ENCODE measurements at regions not wholly inside any gene's neighbourhood (a gene's known extent, or its start where the extent isn't known, plus 50 kb on each side); places are given as distances from the start of the nearest gene placed in this dataset.

DNA sequence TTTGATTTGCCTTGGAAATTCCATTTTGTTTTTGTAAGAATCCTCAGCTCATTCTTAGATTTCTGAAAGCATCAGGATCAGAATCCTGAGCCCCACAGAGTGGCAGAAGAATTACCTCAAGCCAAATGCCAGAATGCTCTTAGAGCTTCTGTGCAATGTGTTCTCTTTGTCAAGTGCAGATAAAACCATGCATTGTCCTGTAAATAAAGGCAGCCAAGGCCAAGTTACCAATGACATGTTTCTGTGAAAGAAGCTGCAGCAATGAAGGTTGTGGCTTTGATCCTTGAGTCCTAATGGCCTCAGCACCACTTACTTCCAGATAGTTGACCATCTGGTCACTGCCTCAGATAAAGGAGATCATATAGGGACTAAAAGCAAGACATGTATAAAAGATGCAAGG, 343.3 kb upstream of the AKR1E2 start:
- DNase-seq (ENCODE audit: low spot score): no peak

DNA sequence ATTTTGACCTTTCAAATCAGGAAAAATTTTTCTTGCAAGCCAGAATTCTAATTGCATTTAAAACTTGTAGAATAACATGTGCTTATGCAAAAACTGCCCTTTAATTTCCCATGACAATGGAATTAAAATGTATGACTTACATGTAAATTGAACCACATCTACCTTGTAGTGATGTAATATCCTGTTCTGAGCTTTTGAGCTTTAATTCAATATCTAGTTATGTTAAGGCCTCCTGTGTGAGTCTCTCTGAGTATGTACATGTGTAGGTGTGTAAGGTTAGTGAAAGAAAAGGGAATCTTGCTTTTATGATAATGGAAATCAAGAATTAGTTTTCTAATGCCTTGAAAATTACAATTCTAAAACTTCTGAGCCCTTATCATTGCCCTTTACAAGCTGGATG, 344.8 kb upstream of the AKR1E2 start:
- DNase-seq (ENCODE audit: low spot score): no peak

DNA sequence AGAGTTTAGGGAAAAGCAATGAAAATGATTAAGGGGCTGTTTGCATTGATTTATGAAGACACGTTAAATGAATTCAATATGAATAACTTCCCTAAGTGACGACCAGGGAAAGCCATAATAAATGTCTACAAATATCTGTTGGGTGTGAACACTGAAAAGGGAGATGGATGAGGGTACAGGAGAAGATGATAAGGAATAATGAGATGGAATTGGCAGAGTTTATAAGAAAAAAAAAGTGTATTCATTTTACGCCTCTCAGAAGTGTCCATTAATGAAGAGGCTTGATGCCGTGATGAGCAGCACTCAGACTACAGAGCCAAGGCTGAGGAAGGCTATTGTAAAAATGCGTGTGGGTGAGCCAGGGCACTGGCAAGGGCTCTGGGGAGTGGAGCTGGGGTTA, 346.7 kb upstream of the AKR1E2 start:
- no peak for DNase-seq (ENCODE audit: low spot score)

DNA sequence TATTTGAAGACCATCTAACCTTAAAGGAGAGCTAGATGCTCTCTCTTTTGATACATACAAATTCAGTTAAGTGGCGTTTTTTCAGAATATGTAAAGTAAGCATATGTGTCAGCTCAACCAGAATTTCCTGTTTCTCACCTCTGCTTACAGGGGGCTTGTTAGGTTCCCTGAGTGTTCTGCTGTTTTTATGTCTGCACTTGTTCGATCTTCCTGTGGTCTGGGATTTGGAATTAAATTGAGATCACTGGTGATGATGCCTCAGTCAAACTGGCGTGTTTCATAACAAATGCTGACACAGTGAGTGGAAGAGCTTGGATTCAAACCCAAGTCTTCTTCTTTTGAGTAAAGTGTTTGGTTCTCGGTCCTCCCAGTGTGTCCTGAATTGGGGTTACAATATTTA, 348.3 kb upstream of the AKR1E2 start:
- DNase-seq (ENCODE audit: low spot score): no peak

DNA sequence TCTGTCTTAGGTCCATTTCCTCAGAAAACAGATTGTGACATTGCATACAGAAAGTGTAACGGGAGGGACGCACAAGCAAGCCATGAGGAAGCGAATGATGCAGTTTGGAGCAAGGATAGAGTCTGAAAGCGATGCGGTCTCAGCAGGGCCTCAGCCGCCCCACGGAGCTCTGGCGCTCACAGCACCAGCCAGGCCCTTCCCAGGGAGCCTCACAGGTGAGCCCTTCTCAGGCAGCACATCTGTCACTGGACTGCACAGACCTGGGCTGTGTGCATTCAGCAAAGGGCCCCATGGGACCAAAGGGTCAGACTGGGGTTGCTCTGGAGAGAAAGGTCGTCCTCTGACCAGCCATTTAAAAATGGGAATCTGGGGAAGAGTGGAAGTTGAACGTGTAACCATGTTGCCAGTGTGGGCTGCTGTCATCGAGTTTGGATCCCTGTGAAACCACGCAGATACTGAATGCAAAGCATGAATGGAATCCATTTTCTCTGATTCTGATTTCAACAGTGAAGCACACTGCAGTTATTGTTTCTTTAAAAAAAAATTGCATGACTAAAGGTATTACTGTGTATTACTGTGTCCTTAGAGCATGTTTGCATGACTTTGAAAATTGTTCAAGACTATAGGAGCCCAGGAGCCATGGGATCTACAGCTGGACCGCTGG, 350.0 kb upstream of the AKR1E2 start:
- DNase-seq (ENCODE audit: low spot score): no peak

DNA sequence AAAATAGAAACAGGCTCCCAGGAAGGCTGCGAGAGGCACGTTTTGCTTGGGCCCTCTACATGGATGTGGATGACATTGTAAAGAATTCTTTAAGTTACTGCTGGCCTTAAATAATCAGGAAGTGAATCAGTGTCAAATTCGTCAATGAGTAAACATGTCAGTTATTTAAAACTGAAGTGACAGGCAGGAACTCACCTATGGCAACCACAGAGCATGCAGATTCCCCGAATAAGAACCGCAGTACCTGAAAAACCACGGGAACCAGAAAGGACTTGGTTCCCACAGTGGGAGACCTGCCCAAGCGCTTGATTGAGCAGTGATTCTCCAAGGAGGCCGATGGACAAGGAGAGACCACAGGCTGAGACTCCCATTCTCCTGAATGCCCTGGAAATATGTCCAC, 351.2 kb upstream of the AKR1E2 start:
- DNase-seq (ENCODE audit: low spot score): no peak

DNA sequence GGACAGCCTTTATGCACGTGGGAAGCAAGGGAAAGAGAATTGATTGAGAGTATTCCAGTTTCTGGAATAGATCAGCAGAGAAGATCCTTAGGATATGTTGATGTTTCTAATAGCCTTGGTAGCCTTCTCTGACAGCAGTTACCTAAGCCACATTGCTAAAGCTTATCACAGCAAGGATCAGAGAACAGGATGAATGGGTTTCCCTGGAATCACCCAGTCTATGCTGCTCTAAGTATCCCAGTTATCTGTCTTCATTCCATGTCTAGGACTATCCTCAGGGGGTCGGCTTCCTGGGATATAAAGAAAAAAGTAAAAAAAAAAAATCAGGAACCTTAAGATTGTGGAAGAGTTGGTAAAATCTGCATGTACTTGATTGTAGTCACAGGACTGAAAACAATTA, 352.0 kb upstream of the AKR1E2 start:
- no peak for DNase-seq (ENCODE audit: low spot score)

DNA sequence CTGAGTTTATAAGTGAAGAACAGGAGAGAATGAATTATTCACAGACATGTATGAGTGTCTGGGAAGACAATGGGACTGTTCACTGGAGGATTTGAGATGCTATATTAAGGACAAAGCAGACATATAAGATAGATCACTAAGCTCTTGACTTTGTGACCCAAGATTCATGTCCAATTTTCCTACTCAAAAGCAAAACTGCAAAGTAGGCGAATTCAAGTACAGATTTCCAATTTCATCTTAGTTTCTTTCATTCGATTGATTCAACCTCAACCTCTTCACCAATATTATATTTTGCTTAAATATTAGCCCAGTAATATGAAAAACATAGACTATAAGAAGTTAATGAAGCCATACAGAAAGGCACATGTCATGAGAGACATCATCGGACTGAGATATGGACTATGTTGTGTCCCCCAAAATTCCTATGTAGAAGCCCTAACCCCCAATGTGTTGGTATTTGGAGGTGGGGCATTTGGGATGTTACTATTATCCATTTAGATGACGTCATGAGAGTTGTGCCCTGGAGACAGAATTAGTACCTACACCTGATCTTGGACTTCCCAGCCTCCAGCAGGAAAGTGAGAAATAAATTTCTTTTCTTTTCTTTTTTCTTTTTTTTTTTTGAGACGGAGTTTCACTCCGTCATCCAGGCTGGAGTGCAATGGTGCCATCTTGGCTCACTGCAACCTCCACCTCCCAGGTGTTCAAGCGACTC, 353.7 kb upstream of the AKR1E2 start:
- DNase-seq (ENCODE audit: low spot score): no peak

DNA sequence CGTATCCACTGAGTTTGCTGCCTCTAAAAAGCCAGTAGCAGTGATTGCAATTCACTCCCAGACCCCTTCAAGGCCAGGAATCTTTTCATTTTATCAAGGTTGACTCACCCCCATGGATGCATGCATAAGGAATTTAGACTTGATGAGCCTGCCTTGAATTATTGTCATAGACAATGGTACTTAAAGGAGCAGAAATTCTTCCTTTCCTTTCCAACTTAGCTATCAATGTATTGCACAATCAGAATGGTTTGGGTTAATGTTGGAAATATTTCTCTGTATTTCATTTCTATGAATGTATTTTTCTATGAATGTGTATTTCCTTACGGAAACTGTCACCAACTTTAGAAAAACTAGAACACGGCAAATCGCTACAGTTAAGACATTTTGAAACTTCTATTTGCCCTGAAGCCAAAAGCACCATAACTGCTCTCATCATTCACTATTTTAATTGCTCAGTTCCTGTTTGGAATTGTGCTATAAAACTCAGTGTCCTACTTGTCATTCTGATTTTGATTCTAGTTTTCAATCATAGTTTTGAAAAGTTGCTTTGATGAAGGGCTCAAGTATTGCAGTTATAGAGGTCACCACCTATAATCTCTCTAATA, 355.7 kb upstream of the AKR1E2 start:
- DNase-seq (ENCODE audit: low spot score): no peak

DNA sequence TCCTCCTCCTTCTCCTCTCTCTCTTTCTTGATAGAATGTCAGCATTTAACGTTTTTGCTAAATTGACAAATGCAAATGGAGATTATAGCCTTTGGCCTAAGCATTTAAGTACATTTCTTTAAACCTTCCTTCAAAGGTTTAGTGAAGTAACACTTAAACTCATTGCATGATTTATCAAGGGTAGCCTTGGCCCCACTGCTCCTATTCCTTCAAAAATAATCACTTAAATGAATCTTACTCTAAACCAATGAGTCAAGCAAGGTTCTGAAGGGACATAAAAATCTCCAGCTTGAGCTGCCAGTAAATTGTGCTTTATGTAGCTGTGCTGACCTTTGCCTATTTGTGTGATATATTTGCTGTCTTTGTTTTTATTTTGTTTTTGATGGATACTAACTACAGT, 358.5 kb upstream of the AKR1E2 start:
- no peak for DNase-seq (ENCODE audit: low spot score)

DNA sequence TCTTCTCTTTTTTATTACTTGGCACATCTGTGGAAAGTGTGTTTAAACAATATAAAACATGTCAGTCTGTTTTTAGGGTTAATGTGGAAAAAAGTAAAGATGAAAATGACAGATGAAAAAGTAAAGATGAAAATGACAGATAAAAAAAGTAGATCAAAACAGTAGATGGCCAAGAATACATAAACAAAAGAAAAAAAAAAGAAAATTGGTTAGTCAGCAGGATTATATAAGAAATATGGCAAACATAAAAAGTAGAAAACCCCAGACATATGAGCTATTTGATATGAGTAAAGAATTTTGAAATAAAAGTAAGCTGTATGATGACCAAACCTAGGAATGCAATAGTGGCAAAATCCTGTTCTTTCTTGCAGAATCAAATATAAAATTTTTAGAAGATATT, 365.7 kb upstream of the AKR1E2 start:
- no peak for DNase-seq (ENCODE audit: low spot score)

DNA sequence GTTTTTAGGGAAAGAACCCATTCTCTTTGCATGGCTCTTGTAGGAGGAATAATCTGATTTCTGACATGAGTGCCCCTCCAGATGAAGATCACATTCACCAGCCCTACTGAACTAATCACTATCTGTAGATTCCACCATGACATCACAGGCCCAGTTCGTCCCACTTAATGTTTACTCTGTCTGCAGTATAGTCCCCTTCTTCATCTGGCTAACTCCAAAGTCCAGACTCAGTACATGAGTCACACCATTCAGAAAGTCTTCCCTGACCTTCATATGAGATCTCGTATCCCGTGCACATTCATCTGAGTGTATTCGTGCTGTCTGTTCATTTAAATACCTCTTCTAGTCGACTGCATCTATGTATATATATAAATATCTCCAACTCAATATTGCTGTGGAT, 366.5 kb upstream of the AKR1E2 start:
- peak; percentile 19 for DNase-seq (ENCODE audit: low spot score)

DNA sequence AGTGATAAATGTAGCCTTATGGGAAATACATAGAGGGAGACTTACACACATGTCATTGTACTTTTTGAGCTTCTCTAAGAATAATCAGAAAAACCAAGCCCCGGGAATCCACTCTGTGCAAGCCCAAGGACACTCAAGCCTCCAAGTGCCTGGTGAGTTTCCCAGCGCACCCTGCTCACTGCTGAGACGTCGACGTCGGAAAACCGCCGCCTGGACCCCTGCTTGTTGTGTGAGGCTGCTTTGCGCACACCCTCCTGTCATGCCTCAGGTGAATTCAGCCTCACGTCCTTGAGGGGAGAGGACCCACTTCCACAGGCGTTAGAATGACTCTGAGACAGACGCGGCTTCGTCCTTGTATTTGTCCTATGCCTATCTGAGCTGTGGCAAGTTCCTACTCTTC, 368.4 kb upstream of the AKR1E2 start:
- no peak for DNase-seq (ENCODE audit: low spot score)

DNA sequence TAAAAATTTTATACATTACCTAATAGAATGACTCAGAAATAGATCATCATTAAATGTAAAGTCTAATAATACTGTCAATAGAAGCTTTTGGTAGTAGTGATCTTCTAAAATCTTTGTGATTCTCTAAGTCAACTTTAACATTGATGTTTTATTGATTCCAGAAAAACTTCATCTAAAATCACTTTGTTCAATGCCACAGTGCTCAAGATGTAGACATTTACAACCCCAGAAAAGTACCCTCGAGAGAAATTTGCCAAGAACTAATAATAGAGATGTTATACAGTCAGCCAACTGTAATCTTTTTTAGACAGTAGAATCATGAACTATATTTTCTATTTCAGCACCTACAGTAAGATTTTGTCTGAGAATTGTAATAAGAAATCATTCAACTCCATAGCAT, 369.2 kb upstream of the AKR1E2 start:
- no peak for DNase-seq (ENCODE audit: low spot score)

DNA sequence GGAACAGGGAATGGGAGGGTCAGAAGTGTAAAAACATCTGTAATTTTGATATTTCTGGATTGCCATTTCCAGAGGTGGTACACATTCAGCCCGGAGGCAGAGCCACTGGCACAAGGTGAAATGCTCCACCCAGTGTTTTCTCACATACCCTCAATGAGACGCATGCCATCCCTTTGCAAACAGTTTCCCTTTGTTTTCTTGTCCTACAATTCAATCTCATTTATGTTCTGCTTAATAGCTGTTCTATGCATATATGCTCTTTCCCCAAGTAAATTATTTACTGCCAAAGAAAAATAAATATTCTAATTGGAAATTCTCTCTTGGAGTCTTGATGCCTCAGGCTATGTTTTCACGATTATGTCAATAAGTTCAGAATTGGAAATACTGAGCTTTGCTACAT, 369.7 kb upstream of the AKR1E2 start:
- no peak for DNase-seq (ENCODE audit: low spot score)

DNA sequence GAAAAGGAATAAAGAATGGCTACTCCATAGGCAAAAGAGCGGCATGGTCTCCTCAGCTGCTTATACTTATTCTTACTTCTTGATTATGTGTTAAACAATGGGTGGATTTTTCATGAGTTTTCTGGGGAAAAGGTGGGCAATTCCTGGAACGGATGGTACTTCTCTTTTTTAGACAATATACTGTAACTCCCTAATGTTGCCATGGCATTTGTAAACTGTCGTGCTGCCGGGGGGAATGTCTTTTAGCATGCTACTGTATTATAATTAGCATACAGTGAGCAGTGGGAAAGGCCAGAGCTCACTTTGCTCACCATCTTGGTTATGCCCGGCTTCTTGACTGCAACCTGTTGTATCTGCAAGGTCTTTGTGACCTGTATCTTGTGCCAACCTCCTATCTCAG, 372.1 kb upstream of the AKR1E2 start:
- DNase-seq (ENCODE audit: low spot score): no peak

DNA sequence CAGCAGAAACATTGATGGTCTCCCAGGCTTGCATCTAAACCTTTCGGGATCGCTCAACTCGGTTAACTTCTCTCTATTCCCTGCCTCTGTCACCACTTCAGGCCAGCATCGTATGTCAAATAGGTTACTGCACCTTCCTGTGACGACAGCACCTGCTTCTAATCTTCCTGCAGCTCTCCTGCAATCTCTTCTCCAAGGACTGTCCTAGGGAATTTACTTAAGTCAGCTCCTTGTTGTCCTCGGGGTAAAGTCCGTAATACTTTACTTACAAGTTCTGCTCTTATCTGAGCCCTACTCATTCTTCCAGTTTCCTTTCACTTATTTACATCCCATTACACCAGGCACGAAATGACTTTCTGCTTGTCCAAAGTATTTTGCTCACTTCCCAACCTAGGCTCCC, 372.7 kb upstream of the AKR1E2 start:
- no peak for DNase-seq (ENCODE audit: low spot score)

DNA sequence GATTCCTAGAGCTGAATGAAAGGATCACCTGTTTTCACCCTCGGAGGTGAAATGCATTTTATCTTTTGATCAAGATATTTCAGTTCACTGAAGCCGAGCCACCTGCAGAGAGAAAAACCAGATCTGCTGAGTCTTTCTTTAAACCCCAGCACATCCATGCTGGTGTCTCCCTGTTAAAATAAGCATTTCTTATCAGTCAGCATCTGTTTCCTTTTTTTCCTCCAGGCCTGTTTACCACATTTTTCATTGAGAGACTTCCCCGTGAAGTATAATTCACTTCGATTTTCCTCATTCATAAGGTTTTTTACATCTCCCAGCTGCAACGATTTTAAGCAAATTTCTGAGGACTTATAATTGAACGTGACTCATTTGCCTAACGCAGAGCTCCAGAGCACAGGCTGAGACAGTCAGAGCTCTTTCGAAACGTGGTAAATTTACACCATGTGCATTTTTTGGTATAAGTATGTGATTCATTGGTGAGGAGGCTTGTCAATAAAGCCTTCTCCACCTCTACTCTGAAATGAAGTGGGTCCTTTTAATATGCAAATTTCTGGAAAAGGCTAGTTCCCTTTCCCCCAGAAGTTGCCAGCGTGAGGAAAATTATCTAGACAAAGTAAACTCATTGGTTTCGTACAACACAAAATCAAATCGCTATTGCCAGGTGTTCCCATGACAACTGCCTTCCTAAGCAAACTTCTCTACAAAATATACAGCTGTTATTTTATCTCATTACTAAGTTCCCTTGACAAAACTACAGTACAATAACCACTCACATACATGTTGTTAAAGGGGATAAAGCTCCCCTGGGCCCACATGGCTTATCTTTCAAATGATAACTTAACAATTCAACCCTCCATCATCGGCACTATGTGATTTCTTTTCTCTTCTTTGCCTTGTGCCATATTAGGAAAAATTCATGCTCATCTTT, 374.8 kb upstream of the AKR1E2 start:
- no peak for DNase-seq (ENCODE audit: low spot score)

DNA sequence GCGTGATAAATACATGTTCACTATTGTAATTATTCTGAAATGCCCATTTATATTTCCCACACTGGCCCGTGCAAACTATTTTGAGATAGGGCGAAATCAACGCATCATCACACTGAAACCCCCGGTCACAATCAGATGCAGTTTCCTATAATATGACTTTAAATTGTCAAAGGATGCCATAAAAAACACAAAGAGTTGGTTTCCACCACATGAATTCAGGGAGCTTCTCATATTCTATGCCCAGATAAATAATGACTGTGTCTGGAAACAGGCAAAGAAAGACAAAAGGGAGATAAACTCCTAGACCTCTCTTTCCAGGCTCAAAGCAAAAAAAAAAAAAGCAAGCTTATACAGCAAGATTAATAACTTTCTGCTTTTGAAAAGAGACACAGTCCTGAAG, 375.8 kb upstream of the AKR1E2 start:
- DNase-seq (ENCODE audit: low spot score): no peak

DNA sequence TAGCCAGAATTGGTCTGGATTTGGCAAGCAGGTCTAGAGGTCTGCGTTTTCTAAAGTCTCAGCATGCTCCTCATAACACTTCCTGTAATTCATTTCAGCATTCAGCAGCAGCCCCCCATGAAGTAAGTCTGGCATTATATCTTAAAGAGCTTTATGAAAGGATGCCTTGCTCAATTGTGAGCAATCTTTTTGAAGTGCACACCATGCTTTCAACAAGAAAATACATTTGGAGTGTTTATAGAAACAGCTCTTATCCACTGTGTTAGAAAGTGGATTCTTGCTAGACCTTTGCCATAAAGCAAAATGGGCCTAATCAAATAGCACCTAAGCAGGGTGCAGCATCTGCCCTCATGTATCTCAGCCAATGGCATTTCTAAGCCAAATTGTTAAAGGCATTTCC, 378.0 kb upstream of the AKR1E2 start:
- no peak for DNase-seq (ENCODE audit: low spot score)

DNA sequence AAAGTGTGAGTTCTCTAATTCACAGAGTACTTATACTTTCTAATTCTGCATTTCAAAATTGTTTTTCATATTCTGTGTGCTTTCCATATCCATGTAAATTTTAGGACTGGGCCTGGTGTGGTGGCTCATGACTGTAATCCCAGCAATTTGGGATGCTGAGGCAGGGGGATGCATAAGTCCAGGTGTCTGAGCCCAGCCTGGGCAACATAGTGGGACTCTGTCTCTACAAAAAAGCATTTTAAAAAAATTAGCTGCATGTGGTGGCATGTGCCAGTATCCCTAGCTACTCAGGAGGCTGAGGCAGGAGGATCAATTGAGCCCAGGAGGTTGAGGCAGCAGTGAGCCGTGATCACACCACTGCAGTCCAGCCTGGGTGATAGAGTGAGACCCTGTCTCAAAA, 382.6 kb upstream of the AKR1E2 start:
- no peak for DNase-seq (ENCODE audit: low spot score)

DNA sequence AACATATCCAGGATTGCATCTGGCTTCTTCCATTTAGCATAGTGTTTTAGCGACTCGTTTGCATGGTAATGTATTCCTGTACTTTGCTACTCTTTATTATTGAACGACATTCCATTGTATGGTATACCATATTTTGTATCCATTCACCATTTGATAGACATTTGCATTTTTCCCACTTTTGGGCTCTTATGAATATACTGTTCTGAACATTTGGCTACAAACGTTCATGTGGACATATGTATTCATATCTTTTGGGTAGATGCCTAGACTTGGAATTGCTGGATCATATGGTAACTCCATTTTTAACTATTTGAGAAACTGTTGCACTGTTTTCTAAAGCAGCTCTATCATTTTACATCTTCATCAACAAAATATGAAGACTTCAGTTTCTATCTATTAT, 383.7 kb upstream of the AKR1E2 start:
- no peak for DNase-seq (ENCODE audit: low spot score)

DNA sequence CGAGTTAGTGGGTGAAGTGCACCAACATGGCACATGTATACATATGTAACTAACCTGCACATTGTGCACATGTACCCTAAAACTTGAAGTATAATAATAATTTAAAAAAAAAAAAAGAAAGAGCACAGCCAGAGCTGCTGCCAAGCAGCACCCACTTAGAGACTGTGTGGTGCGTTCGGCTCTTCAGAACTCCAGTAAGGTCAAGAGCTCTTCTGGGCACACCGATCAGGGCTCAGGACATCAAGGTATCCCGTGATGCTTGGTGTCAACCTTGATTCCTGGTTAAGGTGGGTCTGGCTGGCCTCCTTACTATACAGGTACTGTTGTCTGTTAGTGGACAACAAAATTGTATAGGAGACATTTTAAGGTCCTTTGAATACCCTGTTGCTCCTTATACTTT, 385.7 kb upstream of the AKR1E2 start:
- no peak for DNase-seq (ENCODE audit: low spot score)
